ENCODE measurements at regions not wholly inside any gene's neighbourhood (a gene's known extent, or its start where the extent isn't known, plus 50 kb on each side); places are given as distances from the start of the nearest gene placed in this dataset.

DNA sequence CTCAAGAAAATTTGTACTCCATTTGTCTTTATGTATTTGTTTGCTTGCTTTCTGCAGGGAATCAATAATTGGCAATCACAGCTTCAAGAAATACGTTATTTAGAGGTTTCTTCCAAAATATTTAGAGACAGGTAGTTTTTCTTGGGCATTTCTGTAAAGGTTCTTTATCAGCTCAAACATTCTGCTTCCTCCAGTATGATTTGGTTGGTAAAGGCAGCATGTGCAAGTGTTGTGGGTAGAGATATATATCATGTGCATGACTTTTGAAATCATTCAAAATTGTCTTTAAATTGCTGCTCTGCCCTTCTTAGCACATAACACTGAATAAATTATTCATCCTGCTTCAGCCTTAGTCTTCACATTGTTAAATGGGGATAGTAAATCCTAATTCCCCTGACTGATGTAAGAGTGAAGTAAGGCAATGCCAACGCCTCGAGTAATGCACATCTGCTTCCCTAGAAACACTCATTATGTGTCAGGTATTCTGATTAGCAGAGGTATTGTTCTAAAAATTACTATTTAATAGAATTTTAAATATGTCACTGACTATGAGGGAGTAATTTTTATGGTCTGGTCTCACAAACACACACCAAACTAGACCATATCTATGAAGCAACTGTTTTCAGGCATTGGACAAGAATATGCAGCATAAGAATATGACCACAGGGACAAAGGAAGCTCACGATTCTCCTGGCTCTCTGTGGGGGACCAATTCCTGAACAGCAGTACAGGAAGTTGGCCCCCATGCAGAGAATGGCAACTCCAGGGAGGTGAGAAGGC, 77.3 kb upstream of the AKR1E2 start:
- TF ChIP-seq, protein P1, sequence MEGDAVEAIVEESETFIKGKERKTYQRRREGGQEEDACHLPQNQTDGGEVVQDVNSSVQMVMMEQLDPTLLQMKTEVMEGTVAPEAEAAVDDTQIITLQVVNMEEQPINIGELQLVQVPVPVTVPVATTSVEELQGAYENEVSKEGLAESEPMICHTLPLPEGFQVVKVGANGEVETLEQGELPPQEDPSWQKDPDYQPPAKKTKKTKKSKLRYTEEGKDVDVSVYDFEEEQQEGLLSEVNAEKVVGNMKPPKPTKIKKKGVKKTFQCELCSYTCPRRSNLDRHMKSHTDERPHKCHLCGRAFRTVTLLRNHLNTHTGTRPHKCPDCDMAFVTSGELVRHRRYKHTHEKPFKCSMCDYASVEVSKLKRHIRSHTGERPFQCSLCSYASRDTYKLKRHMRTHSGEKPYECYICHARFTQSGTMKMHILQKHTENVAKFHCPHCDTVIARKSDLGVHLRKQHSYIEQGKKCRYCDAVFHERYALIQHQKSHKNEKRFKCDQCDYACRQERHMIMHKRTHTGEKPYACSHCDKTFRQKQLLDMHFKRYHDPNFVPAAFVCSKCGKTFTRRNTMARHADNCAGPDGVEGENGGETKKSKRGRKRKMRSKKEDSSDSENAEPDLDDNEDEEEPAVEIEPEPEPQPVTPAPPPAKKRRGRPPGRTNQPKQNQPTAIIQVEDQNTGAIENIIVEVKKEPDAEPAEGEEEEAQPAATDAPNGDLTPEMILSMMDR (IDR thresholded peaks at IDR 0.05; ENCODE audit: low read depth, low read length): no peak
- TF ChIP-seq, protein P2, sequence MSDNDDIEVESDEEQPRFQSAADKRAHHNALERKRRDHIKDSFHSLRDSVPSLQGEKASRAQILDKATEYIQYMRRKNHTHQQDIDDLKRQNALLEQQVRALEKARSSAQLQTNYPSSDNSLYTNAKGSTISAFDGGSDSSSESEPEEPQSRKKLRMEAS (IDR thresholded peaks at IDR 0.05; ENCODE audit: low read depth, low read length): no peak
- no peak for TF ChIP-seq POLR2A (IDR thresholded peaks at IDR 0.05; ENCODE audit: extremely low read depth, insufficient read length)

All from NB4 (cell line).